ENCODE measurements at regions not wholly inside any gene's neighbourhood (a gene's known extent, or its start where the extent isn't known, plus 50 kb on each side); places are given as distances from the start of the nearest gene placed in this dataset.

GRCh38 chr5:158529454-158529853 is 570.3 kb downstream of the EBF1 start:
- no peaks in the 10 kb centered on the region for H3K36me3 ChIP-seq (ENCODE audit: control insufficient read depth, insufficient read depth, low read length)
- H3K9ac ChIP-seq (ENCODE audit: low read length) = no peak overlapping the region
- no peaks in the 10 kb centered on the region for H3K27me3 ChIP-seq (ENCODE audit: control insufficient read depth, insufficient read depth, low read length)
- no peak overlapping the region for H3K4me3 ChIP-seq (ENCODE audit: low read length)
- H3K9me3 ChIP-seq (ENCODE audit: control insufficient read depth, low read length) = no peaks in the 10 kb centered on the region
- no peaks in the 10 kb centered on the region for H3K4me1 ChIP-seq (ENCODE audit: control insufficient read depth, insufficient read depth, low read length)

- H3K4me3 ChIP-seq (ENCODE audit: low read length) = no peak overlapping the region
- H3K9me3 ChIP-seq (ENCODE audit: control insufficient read depth, low read length) = no peaks in the 10 kb centered on the region
- no peaks in the 10 kb centered on the region for H3K36me3 ChIP-seq (ENCODE audit: control insufficient read depth, insufficient read depth, low read length)
- H3K27me3 ChIP-seq (ENCODE audit: control insufficient read depth, insufficient read depth, low read length) = no peaks in the 10 kb centered on the region
- no peak overlapping the region for H3K9ac ChIP-seq (ENCODE audit: low read length)
- H3K4me1 ChIP-seq (ENCODE audit: control insufficient read depth, insufficient read depth, low read length) = no peaks in the 10 kb centered on the region
Measured at GRCh38 chr5:158525663-158526062, 574.1 kb downstream of the EBF1 start.

- no peaks in the 10 kb centered on the region for H3K27me3 ChIP-seq (ENCODE audit: control insufficient read depth, insufficient read depth, low read length)
- no peaks in the 10 kb centered on the region for H3K9me3 ChIP-seq (ENCODE audit: control insufficient read depth, low read length)
- no peaks in the 10 kb centered on the region for H3K4me1 ChIP-seq (ENCODE audit: control insufficient read depth, insufficient read depth, low read length)
- H3K4me3 ChIP-seq (ENCODE audit: low read length) = no peak overlapping the region
- no peak overlapping the region for H3K9ac ChIP-seq (ENCODE audit: low read length)
- H3K36me3 ChIP-seq (ENCODE audit: control insufficient read depth, insufficient read depth, low read length) = no peaks in the 10 kb centered on the region
Measured at GRCh38 chr5:158524070-158524469, 575.6 kb downstream of the EBF1 start.

GRCh38 chr5:158522776-158523175 is 576.9 kb downstream of the EBF1 start:
- H3K27me3 ChIP-seq (ENCODE audit: control insufficient read depth, insufficient read depth, low read length) = no peaks in the 10 kb centered on the region
- H3K36me3 ChIP-seq (ENCODE audit: control insufficient read depth, insufficient read depth, low read length) = no peaks in the 10 kb centered on the region
- no peak overlapping the region for H3K4me3 ChIP-seq (ENCODE audit: low read length)
- no peak overlapping the region for H3K9ac ChIP-seq (ENCODE audit: low read length)
- no peaks in the 10 kb centered on the region for H3K9me3 ChIP-seq (ENCODE audit: control insufficient read depth, low read length)
- no peaks in the 10 kb centered on the region for H3K4me1 ChIP-seq (ENCODE audit: control insufficient read depth, insufficient read depth, low read length)

- Histone ChIP-seq H3K9me3 (ENCODE audit: control insufficient read depth, low read length) (no peaks in the 10 kb centered on the region), H3K4me1 (ENCODE audit: control insufficient read depth, insufficient read depth, low read length) (no peaks in the 10 kb centered on the region), H3K9ac (ENCODE audit: low read length) (no peak overlapping the region), H3K4me3 (ENCODE audit: low read length) (no peak overlapping the region), H3K36me3 (ENCODE audit: control insufficient read depth, insufficient read depth, low read length) (no peaks in the 10 kb centered on the region), H3K27me3 (ENCODE audit: control insufficient read depth, insufficient read depth, low read length) (no peaks in the 10 kb centered on the region)
Measured at GRCh38 chr5:158521995-158522394, 577.7 kb downstream of the EBF1 start.

GRCh38 chr5:158519433-158520021 is 580.2 kb downstream of the EBF1 start:
- Histone ChIP-seq H3K27me3 (ENCODE audit: control insufficient read depth, insufficient read depth, low read length) (no peaks in the 10 kb centered on the region), H3K4me1 (ENCODE audit: control insufficient read depth, insufficient read depth, low read length) (no peaks in the 10 kb centered on the region), H3K9me3 (ENCODE audit: control insufficient read depth, low read length) (no peaks in the 10 kb centered on the region), H3K36me3 (ENCODE audit: control insufficient read depth, insufficient read depth, low read length) (no peaks in the 10 kb centered on the region), H3K4me3 (ENCODE audit: low read length) (no peak overlapping the region), H3K9ac (ENCODE audit: low read length) (no peak overlapping the region)

GRCh38 chr5:158516521-158516920 is 583.2 kb downstream of the EBF1 start:
- Histone ChIP-seq H3K4me1 (ENCODE audit: control insufficient read depth, insufficient read depth, low read length) (no peaks in the 10 kb centered on the region), H3K27me3 (ENCODE audit: control insufficient read depth, insufficient read depth, low read length) (no peaks in the 10 kb centered on the region), H3K9ac (ENCODE audit: low read length) (no peak overlapping the region), H3K4me3 (ENCODE audit: low read length) (no peak overlapping the region), H3K9me3 (ENCODE audit: control insufficient read depth, low read length) (no peaks in the 10 kb centered on the region), H3K36me3 (ENCODE audit: control insufficient read depth, insufficient read depth, low read length) (no peaks in the 10 kb centered on the region)

GRCh38 chr5:158514986-158515359 is 584.7 kb downstream of the EBF1 start:
- Histone ChIP-seq H3K4me1 (ENCODE audit: control insufficient read depth, insufficient read depth, low read length) (no peaks in the 10 kb centered on the region), H3K27me3 (ENCODE audit: control insufficient read depth, insufficient read depth, low read length) (no peaks in the 10 kb centered on the region), H3K4me3 (ENCODE audit: low read length) (no peak overlapping the region), H3K9me3 (ENCODE audit: control insufficient read depth, low read length) (no peaks in the 10 kb centered on the region), H3K36me3 (ENCODE audit: control insufficient read depth, insufficient read depth, low read length) (no peaks in the 10 kb centered on the region), H3K9ac (ENCODE audit: low read length) (no peak overlapping the region)

GRCh38 chr5:158514319-158514985 is 585.3 kb downstream of the EBF1 start:
- no peaks in the 10 kb centered on the region for H3K36me3 ChIP-seq (ENCODE audit: control insufficient read depth, insufficient read depth, low read length)
- H3K4me3 ChIP-seq (ENCODE audit: low read length) = no peak overlapping the region
- no peak overlapping the region for H3K9ac ChIP-seq (ENCODE audit: low read length)
- H3K4me1 ChIP-seq (ENCODE audit: control insufficient read depth, insufficient read depth, low read length) = no peaks in the 10 kb centered on the region
- no peaks in the 10 kb centered on the region for H3K9me3 ChIP-seq (ENCODE audit: control insufficient read depth, low read length)
- no peaks in the 10 kb centered on the region for H3K27me3 ChIP-seq (ENCODE audit: control insufficient read depth, insufficient read depth, low read length)

- Histone ChIP-seq H3K4me3 (ENCODE audit: low read length) (no peak overlapping the region), H3K4me1 (ENCODE audit: control insufficient read depth, insufficient read depth, low read length) (no peaks in the 10 kb centered on the region), H3K36me3 (ENCODE audit: control insufficient read depth, insufficient read depth, low read length) (no peaks in the 10 kb centered on the region), H3K27me3 (ENCODE audit: control insufficient read depth, insufficient read depth, low read length) (no peaks in the 10 kb centered on the region), H3K9ac (ENCODE audit: low read length) (no peak overlapping the region), H3K9me3 (ENCODE audit: control insufficient read depth, low read length) (no peaks in the 10 kb centered on the region)
Measured at GRCh38 chr5:158513490-158514318, 586.0 kb downstream of the EBF1 start.

GRCh38 chr5:158511454-158511853 is 588.3 kb downstream of the EBF1 start:
- Histone ChIP-seq H3K4me3 (ENCODE audit: low read length) (no peak overlapping the region), H3K27me3 (ENCODE audit: control insufficient read depth, insufficient read depth, low read length) (no peaks in the 10 kb centered on the region), H3K36me3 (ENCODE audit: control insufficient read depth, insufficient read depth, low read length) (no peaks in the 10 kb centered on the region)

GRCh38 chr5:158510479-158510878 is 589.2 kb downstream of the EBF1 start:
- Histone ChIP-seq H3K9ac (ENCODE audit: low read length) (no peak overlapping the region), H3K27me3 (ENCODE audit: control insufficient read depth, insufficient read depth, low read length) (no peaks in the 10 kb centered on the region), H3K4me3 (ENCODE audit: low read length) (no peak overlapping the region), H3K36me3 (ENCODE audit: control insufficient read depth, insufficient read depth, low read length) (no peaks in the 10 kb centered on the region), H3K4me1 (ENCODE audit: control insufficient read depth, insufficient read depth, low read length) (no peaks in the 10 kb centered on the region), H3K9me3 (ENCODE audit: control insufficient read depth, low read length) (no peaks in the 10 kb centered on the region)

More at GRCh38 chr5:158511454-158511853, 588.3 kb downstream of the EBF1 start:
- no peaks in the 10 kb centered on the region for H3K4me1 ChIP-seq (ENCODE audit: control insufficient read depth, insufficient read depth, low read length)
- no peaks in the 10 kb centered on the region for H3K9me3 ChIP-seq (ENCODE audit: control insufficient read depth, low read length)
- H3K9ac ChIP-seq (ENCODE audit: low read length) = no peak overlapping the region
